ENCODE measurements at regions not wholly inside any gene's neighbourhood (a gene's known extent, or its start where the extent isn't known, plus 50 kb on each side); places are given as distances from the start of the nearest gene placed in this dataset.

GRCh38 chr4:33512397-33512796, 2731.9 kb downstream of the ARAP2 start:
- intact Hi-C loops (cut with DNase I) = no loop called here
- DNase-seq = no peak

- DNase-seq = no peak
- intact Hi-C loops (cut with DNase I) = no loop called here
Measured at GRCh38 chr4:33518856-33519255, 2725.5 kb downstream of the ARAP2 start.

- no peak for DNase-seq
- intact Hi-C loops (cut with DNase I) = no loop called here
Measured at GRCh38 chr4:33532821-33533220, 2711.5 kb downstream of the ARAP2 start.

GRCh38 chr4:33536898-33537297, 2707.4 kb downstream of the ARAP2 start:
- intact Hi-C loops (cut with DNase I) = no loop called here
- DNase-seq = no peak

GRCh38 chr4:33537527-33537926, 2706.8 kb downstream of the ARAP2 start:
- no peak for DNase-seq
- intact Hi-C loops (cut with DNase I) = no loop called here

GRCh38 chr4:33543941-33544450, 2700.3 kb downstream of the ARAP2 start:
- intact Hi-C loops (cut with DNase I) = no loop called here
- no peak for DNase-seq

GRCh38 chr4:33551244-33551643, 2693.1 kb downstream of the ARAP2 start:
- DNase-seq = no peak
- intact Hi-C loops (cut with DNase I) = no loop called here

- intact Hi-C loops (cut with DNase I) = no loop called here
- no peak for DNase-seq
Measured at GRCh38 chr4:33561259-33561658, 2683.1 kb downstream of the ARAP2 start.

- no peak for DNase-seq
Measured at GRCh38 chr4:33566649-33567048, 2677.7 kb downstream of the ARAP2 start.

GRCh38 chr4:33577791-33578190, 2666.5 kb downstream of the ARAP2 start:
- intact Hi-C loops (cut with DNase I) = no loop called here
- DNase-seq = no peak

More at GRCh38 chr4:33566649-33567048, 2677.7 kb downstream of the ARAP2 start:
- intact Hi-C loops (cut with DNase I) = no loop called here

- intact Hi-C loops (cut with DNase I) = no loop called here
- no peak for DNase-seq
Measured at GRCh38 chr4:33579951-33580350, 2664.4 kb downstream of the ARAP2 start.

- intact Hi-C loops (cut with DNase I) = no loop called here
- no peak for DNase-seq
Measured at GRCh38 chr4:33592701-33593100, 2651.6 kb downstream of the ARAP2 start.

- peak in 3 of 10 donors; percentile 54 to 75 (median 67) for DNase-seq
- intact Hi-C loops (cut with DNase I) = no loop called here
Measured at GRCh38 chr4:33606951-33607350, 2637.4 kb downstream of the ARAP2 start.

- intact Hi-C loops (cut with DNase I) = no loop called here
- no peak for DNase-seq
Measured at GRCh38 chr4:33616121-33616520, 2628.2 kb downstream of the ARAP2 start.

GRCh38 chr4:33625748-33626147, 2618.6 kb downstream of the ARAP2 start:
- DNase-seq = peak in 1 of 10 donors; percentile 43
- intact Hi-C loops (cut with DNase I) = no loop called here

GRCh38 chr4:33626221-33626620, 2618.1 kb downstream of the ARAP2 start:
- DNase-seq = no peak
- intact Hi-C loops (cut with DNase I) = no loop called here

GRCh38 chr4:33628296-33628695, 2616.0 kb downstream of the ARAP2 start:
- intact Hi-C loops (cut with DNase I) = no loop called here
- peak in 2 of 10 donors; percentile 14 to 75 for DNase-seq

- intact Hi-C loops (cut with DNase I) = no loop called here
- no peak for DNase-seq
Measured at GRCh38 chr4:33649015-33649414, 2595.3 kb downstream of the ARAP2 start.

- no peak for DNase-seq
- intact Hi-C loops (cut with DNase I) = no loop called here
Measured at GRCh38 chr4:33649471-33649870, 2594.8 kb downstream of the ARAP2 start.

- DNase-seq = no peak
- intact Hi-C loops (cut with DNase I) = no loop called here
Measured at GRCh38 chr4:33650036-33650435, 2594.3 kb downstream of the ARAP2 start.

GRCh38 chr4:33658971-33659370, 2585.3 kb downstream of the ARAP2 start:
- intact Hi-C loops (cut with DNase I) = no loop called here
- no peak for DNase-seq

- no peak for DNase-seq
- intact Hi-C loops (cut with DNase I) = no loop called here
Measured at GRCh38 chr4:33661636-33662035, 2582.7 kb downstream of the ARAP2 start.

GRCh38 chr4:33685939-33686338, 2558.4 kb downstream of the ARAP2 start:
- no peak for DNase-seq
- intact Hi-C loops (cut with DNase I) = no loop called here
